Stomach smooth muscle (tissue), 2 donors: ENCODE measurements at regions not wholly inside any gene's neighbourhood (a gene's known extent, or its start where the extent isn't known, plus 50 kb on each side); places are given as distances from the start of the nearest gene placed in this dataset.
"Not testable (repeated sequence)": the region's sequence is repeated elsewhere in the genome, so short reads cannot be mapped to it uniquely, and the experiment has no call there.

Experiments used
- H3K27ac ChIP-seq: one replicate; pipeline ENCODE4 v1.7.0; 2013; ENCODE audit warnings: mild to moderate bottlenecking, low read length, inconsistent platforms
- H3K27me3 ChIP-seq, 2 donors: one replicate each; pipeline ENCODE4 v1.7.0; 2013; ENCODE audit warnings: low read length in 2 of 2; ENCODE audit not compliant: insufficient read depth in 2 of 2, control insufficient read depth in 1 of 2
- H3K36me3 ChIP-seq, 2 donors: one replicate each; pipeline ENCODE4 v1.7.0; 2013; ENCODE audit warnings: low read length in 2 of 2; ENCODE audit not compliant: control insufficient read depth in 2 of 2, insufficient read depth in 2 of 2
- H3K4me1 ChIP-seq: one replicate; pipeline ENCODE4 v1.7.0; 2013; ENCODE audit warnings: low read length; ENCODE audit not compliant: control insufficient read depth, insufficient read depth
- H3K4me3 ChIP-seq, 2 donors: one replicate each; pipeline ENCODE4 v1.7.0; 2013; ENCODE audit warnings: low read length in 2 of 2
- H3K9ac ChIP-seq, 2 donors: one replicate each; pipeline ENCODE4 v1.7.0; 2013; ENCODE audit warnings: low read length in 2 of 2, mild to moderate bottlenecking in 1 of 2
- H3K9me3 ChIP-seq, 2 donors: one replicate each; pipeline ENCODE4 v1.7.0; 2013; ENCODE audit warnings: low read length in 2 of 2; ENCODE audit not compliant: control insufficient read depth in 2 of 2
- donor health status: healthy.
- donor health status: Pancreatic carcinoma.

DNA sequence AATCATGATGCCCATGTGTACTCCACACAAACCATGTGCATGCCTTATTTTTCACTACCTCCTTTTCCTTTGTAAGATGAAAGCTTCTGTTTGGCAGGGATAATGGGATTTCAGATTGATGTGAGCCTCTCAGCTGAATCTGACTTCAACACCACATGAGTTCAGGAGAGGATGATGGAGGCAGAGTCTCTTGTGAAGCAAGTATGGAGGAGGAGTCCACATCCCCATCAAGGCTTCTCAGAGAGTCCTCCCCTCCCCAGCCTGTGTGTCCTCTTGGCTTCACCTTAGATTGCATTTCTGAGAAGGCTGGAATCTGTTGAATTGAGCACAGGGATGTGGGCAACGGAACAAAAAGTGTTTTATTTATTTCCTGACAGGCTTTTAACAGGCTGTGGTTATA, 370.4 kb downstream of the FAT3 start:
- Histone ChIP-seq H3K27me3 (no peaks in the 10 kb centered on the region), H3K27ac (no peak overlapping the region), H3K9ac (no peak overlapping the region), H3K4me1 (no peaks in the 10 kb centered on the region), H3K4me3 (no peak overlapping the region), H3K9me3 (no peaks in the 10 kb centered on the region), H3K36me3 (no peaks in the 10 kb centered on the region)

DNA sequence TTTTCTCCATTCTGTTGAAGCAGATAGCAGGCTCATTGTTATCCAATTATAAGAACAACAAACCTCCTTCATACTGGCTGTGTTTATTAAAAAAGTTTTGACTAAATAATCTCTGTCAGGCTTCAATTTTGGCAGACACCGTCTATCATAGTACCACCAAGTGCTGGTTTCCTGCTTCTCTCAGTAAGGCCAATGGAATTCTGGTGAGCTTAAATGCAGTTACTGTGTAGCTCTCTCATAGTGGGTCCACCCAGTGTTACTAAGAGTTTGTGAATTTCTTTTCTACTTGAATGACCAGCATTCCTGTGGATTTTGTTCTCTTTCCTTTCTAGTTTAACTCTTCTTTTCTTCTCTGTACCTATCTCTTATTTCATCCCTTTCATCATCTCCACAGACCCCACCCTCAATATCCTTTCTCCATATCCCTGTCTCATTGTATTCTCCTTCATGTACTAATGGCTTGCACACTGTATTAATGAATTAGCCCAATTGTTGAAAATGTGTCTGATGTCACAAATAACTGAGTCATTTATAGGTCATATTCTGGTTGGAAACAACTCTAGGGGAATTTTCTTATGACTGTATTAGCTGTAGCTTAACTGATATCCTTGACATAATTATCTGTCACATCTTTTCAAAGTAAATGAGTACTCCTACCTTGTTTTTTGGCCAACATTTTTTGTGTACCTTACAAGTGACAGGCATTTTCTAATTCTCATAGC, 372.1 kb downstream of the FAT3 start:
- Histone ChIP-seq H3K9ac (no peak overlapping the region), H3K9me3 (no peaks in the 10 kb centered on the region), H3K36me3 (no peaks in the 10 kb centered on the region), H3K4me3 (no peak overlapping the region), H3K4me1 (no peaks in the 10 kb centered on the region), H3K27me3 (no peaks in the 10 kb centered on the region), H3K27ac (no peak overlapping the region)

GRCh38 chr11:92601048-92601447, 368.4 kb upstream of the MTNR1B start:
- Histone ChIP-seq H3K9me3 (no peaks in the 10 kb centered on the region), H3K4me3 (no peak overlapping the region), H3K36me3 (no peaks in the 10 kb centered on the region), H3K27me3 (no peaks in the 10 kb centered on the region), H3K4me1 (no peaks in the 10 kb centered on the region), H3K27ac (no peak overlapping the region), H3K9ac (no peak overlapping the region)

- no peaks in the 10 kb centered on the region for H3K9me3 ChIP-seq
- no peaks in the 10 kb centered on the region for H3K4me1 ChIP-seq
- H3K27me3 ChIP-seq, result no peaks in the 10 kb centered on the region
- H3K4me3 ChIP-seq, result no peak overlapping the region
- no peaks in the 10 kb centered on the region for H3K36me3 ChIP-seq
- no peak overlapping the region for H3K9ac ChIP-seq
- no peak overlapping the region for H3K27ac ChIP-seq
Observed at GRCh38 chr11:92605667-92606066, 363.8 kb upstream of the MTNR1B start.

- Histone ChIP-seq H3K9ac (no peak overlapping the region), H3K36me3 (no peaks in the 10 kb centered on the region), H3K9me3 (no peaks in the 10 kb centered on the region), H3K27ac (no peak overlapping the region), H3K4me1 (no peaks in the 10 kb centered on the region), H3K27me3 (no peaks in the 10 kb centered on the region), H3K4me3 (no peak overlapping the region)
Observed at GRCh38 chr11:92607969-92608722, 361.3 kb upstream of the MTNR1B start.

GRCh38 chr11:92611157-92611556, 358.3 kb upstream of the MTNR1B start:
- Histone ChIP-seq H3K4me3 (no peak overlapping the region), H3K27me3 (no peaks in the 10 kb centered on the region), H3K9me3 (no peaks in the 10 kb centered on the region), H3K4me1 (no peaks in the 10 kb centered on the region), H3K9ac (no peak overlapping the region), H3K36me3 (no peaks in the 10 kb centered on the region), H3K27ac (no peak overlapping the region)

- not testable (repeated sequence) for H3K36me3 ChIP-seq, H3K9me3 ChIP-seq
Observed at GRCh38 chr11:92618020-92618419, 351.4 kb upstream of the MTNR1B start.

DNA sequence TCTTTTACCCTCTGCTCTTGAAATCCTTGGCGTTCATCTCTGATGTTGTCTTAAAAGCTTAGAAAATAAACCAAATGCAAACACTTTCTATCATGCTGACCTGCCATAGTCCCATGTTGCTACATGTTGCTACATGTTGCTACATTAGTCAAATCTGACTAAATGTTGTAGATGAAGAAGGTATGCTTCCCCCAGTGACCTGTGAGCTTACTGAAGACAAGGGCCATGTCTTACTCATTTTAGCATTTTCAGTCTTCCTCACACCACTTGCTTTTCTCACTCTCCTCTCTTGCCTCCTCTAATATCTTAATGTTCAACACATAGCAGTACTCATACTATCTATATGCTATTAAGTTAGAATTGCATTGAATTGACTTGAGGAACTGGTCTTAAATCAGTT, 346.4 kb upstream of the MTNR1B start:
- Histone ChIP-seq H3K36me3 (no peaks in the 10 kb centered on the region), H3K4me3 (no peak overlapping the region), H3K27me3 (no peaks in the 10 kb centered on the region), H3K9ac (no peak overlapping the region), H3K4me1 (no peaks in the 10 kb centered on the region), H3K27ac (no peak overlapping the region), H3K9me3 (no peaks in the 10 kb centered on the region)

More at GRCh38 chr11:92618020-92618419, 351.4 kb upstream of the MTNR1B start:
- H3K4me1 ChIP-seq, H3K9ac ChIP-seq, H3K27ac ChIP-seq, H3K27me3 ChIP-seq, H3K4me3 ChIP-seq: not testable (repeated sequence)

DNA sequence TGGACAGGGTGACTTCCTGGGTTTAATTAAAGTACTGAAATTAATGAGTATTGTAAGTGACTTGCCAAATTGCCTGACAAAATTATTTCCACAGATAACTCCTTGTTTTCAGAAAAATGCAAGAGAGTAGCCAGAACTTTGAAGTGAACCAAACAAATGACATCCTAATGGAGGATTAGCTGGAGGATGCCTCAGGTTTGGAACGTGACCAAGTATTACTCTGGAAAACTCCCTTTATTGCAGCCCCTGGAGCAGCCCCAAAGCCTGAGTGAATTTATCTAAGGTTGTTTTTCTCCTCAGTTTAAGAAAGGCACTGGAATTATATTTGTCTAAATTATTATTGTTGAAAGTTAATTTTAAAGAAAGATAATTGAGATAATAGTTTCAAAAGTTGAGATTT, 343.6 kb upstream of the MTNR1B start:
- Histone ChIP-seq H3K4me1 (no peaks in the 10 kb centered on the region), H3K4me3 (no peak overlapping the region), H3K27me3 (no peaks in the 10 kb centered on the region), H3K9me3 (no peaks in the 10 kb centered on the region), H3K9ac (no peak overlapping the region), H3K27ac (no peak overlapping the region), H3K36me3 (no peaks in the 10 kb centered on the region)

- Histone ChIP-seq H3K27ac (no peak overlapping the region), H3K4me1 (no peaks in the 10 kb centered on the region), H3K9me3 (no peaks in the 10 kb centered on the region), H3K9ac (no peak overlapping the region), H3K4me3 (no peak overlapping the region), H3K27me3 (no peaks in the 10 kb centered on the region), H3K36me3 (no peaks in the 10 kb centered on the region)
Observed at GRCh38 chr11:92626624-92627023, 342.8 kb upstream of the MTNR1B start.

DNA sequence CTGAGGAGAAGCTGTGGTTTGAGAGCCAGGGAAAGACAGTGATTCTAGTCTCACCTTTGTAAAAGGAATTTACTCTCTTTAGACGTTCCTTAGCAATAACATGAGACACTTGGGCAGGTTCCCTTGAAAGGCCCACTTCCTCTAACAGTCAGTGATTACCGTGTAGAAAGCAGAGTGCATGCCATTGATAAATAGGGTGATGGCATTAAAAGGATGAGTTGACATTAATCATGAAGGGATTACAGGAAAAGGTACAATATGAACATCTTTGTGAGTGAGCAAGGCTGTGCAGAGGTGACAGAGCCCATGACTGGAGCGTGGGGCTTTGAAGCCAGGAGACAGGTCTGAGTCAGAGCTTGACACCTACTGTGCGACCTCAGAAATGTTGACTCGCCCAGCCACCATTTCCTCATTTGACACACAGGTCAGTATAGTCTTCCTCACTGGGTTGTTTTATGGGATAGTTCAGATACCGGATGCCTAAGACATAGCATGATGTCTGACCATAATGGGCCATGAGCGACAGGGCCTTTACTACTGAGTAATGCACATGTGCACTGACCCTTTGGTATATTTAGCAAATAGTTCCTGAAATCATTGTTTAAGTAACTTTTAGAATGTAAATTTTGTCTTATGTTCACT, 341.7 kb upstream of the MTNR1B start:
- Histone ChIP-seq H3K9me3 (no peaks in the 10 kb centered on the region), H3K4me1 (no peaks in the 10 kb centered on the region), H3K36me3 (no peaks in the 10 kb centered on the region), H3K4me3 (no peak overlapping the region), H3K9ac (no peak overlapping the region), H3K27me3 (no peaks in the 10 kb centered on the region), H3K27ac (no peak overlapping the region)
